Retinal pigment epithelial cell (primary cell): ENCODE measurements at regions not wholly inside any gene's neighbourhood (a gene's known extent, or its start where the extent isn't known, plus 50 kb on each side); places are given as distances from the start of the nearest gene placed in this dataset.
"Not testable (repeated sequence)": the region's sequence is repeated elsewhere in the genome, so short reads cannot be mapped to it uniquely, and the experiment has no call there.

Source experiments
- DNase-seq: peaks from one replicate; pipeline ENCODE4 v3.0.0-alpha.2; 2010; ENCODE audit warnings: low read depth
- H3K4me3 ChIP-seq: 2 replicates; pipeline ENCODE4 v1.5.1; 2011; ENCODE audit warnings: mild to moderate bottlenecking, low read length, control low read depth, moderate library complexity
- CTCF ChIP-seq: conservative IDR thresholded peaks from 2 replicates; pipeline ENCODE4 v1.5.1; 2011; ENCODE audit warnings: low read depth, low read length, control low read depth, inconsistent platforms

- TF ChIP-seq CTCF = no peak
- peak overlapping the region; percentile 0 for H3K4me3 ChIP-seq
- DNase-seq = peak; percentile 85
Observed at GRCh38 chr2:234880551-234881211, 71.1 kb upstream of the SH3BP4 start.

GRCh38 chr2:234879671-234880455 lies 72.0 kb upstream of the SH3BP4 start:
- no peak for TF ChIP-seq CTCF
- no peak overlapping the region for H3K4me3 ChIP-seq
- peak; percentile 93 for DNase-seq

- DNase-seq, H3K4me3 ChIP-seq: not testable (repeated sequence)
Observed at GRCh38 chr2:234876621-234877020, 75.2 kb upstream of the SH3BP4 start.

GRCh38 chr2:234874347-234875046 lies 77.3 kb upstream of the SH3BP4 start:
- TF ChIP-seq CTCF = no peak
- no peak overlapping the region for H3K4me3 ChIP-seq
- DNase-seq = no peak

GRCh38 chr2:234873828-234874173 lies 78.0 kb upstream of the SH3BP4 start:
- TF ChIP-seq CTCF = no peak
- no peak overlapping the region for H3K4me3 ChIP-seq
- DNase-seq = no peak

- no peak for TF ChIP-seq CTCF
- no peak for DNase-seq
- no peak overlapping the region for H3K4me3 ChIP-seq
Observed at GRCh38 chr2:234873103-234873827, 78.6 kb upstream of the SH3BP4 start.

- no peak for TF ChIP-seq CTCF
- DNase-seq = no peak
- H3K4me3 ChIP-seq = no peak overlapping the region
Observed at GRCh38 chr2:234869969-234870368, 81.8 kb upstream of the SH3BP4 start.
